ENCODE measurements at regions not wholly inside any gene's neighbourhood (a gene's known extent, or its start where the extent isn't known, plus 50 kb on each side); places are given as distances from the start of the nearest gene placed in this dataset.
"Not testable (repeated sequence)": the region's sequence is repeated elsewhere in the genome, so short reads cannot be mapped to it uniquely, and the experiment has no call there.

DNA sequence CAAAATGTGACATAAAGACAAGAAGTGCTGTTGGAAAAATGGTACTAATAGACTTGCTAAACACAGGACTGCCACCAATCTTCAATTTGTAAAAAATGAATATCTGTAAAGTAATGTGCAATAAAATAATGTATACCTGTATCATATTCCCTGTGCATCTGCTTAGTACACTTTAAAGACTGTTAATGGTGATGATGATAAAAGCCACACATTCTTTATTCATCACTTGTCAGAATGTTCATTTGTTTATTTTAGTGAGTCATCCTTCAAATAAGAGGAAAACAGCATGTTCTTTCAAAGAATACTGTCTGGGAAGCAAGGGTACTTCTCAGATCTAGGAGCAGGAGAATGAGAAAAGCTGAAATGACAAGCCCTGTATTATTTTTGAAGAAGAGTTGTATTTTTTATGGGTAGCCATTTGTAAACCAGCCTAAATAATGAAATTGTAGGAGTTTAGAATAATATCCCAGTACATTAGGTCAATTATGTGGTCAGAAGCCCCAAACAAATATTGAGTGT, 78.3 kb upstream of the PSMA6 start:
- Mint-ChIP-seq H3K4me1 (ENCODE audit: low read depth in 2 of 2) (peaks cover 0 to 6% of the 10 kb centered on the region in 2 donors), H3K27me3 (no peaks in the 10 kb centered on the region), H3K27ac (peak overlapping the region in 1 of 2 donors; percentile 77), H3K4me3 (no peak overlapping the region), H3K9me3 (no peaks in the 10 kb centered on the region), H3K36me3 (ENCODE audit: insufficient read depth) (peaks cover 9% of the 10 kb centered on the region)
- ATAC-seq (replicated peaks), result no peak
- no peak for DNase-seq

GRCh38 chr14:35214402-35214801, 77.8 kb upstream of the PSMA6 start:
- H3K4me3 Mint-ChIP-seq; H3K27me3 Mint-ChIP-seq; DNase-seq; H3K4me1 Mint-ChIP-seq (ENCODE audit: low read depth in 2 of 2); H3K9me3 Mint-ChIP-seq; ATAC-seq (replicated peaks); H3K36me3 Mint-ChIP-seq (ENCODE audit: insufficient read depth): not testable (repeated sequence)
- peak overlapping the region in 1 of 2 donors; percentile 77 for H3K27ac Mint-ChIP-seq

DNA sequence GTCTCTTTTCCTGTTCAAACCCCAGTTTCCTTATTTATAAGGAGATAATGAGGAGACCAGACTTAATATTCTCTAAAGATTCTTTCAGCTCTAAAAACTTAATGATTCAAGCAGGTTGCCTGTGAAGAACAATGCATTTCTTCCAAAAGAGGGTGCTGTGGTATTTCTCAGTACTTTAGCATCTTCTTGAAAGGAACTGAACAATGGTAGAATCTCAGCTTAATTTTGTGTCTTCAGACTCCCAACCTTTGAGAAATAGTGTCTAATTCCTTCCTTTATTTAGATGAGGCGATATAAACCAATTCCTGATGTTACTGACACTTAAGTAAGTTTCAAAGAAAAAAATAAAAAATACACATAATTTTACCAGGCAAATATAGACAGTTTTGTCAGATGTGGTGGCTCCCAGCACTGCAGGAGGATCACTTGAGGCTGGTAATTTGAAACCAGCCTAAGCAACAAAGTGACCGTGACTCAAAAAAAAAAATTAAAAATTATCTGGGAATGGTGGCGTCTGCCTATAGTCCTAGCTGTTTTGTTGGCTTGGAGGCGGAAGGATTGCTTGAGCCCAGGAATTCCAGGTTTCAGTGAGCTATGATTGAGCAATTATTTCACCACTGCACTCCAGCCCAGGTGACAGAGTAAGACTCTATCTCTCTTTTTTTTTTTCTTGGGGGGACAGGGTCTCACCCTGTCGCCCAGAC, 76.9 kb upstream of the PSMA6 start:
- Mint-ChIP-seq H3K27me3 (no peaks in the 10 kb centered on the region), H3K27ac (peak overlapping the region in 1 of 2 donors; percentile 31), H3K4me3 (no peak overlapping the region), H3K36me3 (ENCODE audit: insufficient read depth) (peaks cover 9% of the 10 kb centered on the region), H3K9me3 (no peaks in the 10 kb centered on the region), H3K4me1 (ENCODE audit: low read depth in 2 of 2) (peaks cover 0 to 7% of the 10 kb centered on the region in 2 donors)
- no peak for DNase-seq
- peak; percentile 41 for ATAC-seq (replicated peaks)

DNA sequence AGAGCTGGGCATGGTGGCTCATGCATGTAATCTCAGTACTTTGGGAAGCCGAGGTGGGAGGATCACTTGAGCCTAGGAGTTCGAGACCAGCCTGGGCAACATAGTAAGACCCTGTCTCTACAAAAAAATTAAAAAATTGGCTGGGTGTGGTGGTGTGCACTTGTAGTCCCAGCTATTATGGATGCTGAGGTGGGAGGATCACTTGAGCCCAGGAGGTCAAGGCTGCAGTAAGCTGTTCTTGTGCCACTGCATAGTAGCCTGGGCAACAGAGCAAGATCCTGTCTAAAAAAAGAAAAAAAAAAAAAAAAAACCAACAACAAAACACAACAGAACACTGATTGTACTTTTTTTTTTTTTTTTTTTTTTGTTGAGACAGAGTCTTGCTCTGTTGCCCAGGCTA, 74.0 kb upstream of the PSMA6 start:
- H3K4me1 Mint-ChIP-seq (ENCODE audit: low read depth in 2 of 2), result peaks cover 8 to 14% of the 10 kb centered on the region in 2 donors
- H3K27ac Mint-ChIP-seq; DNase-seq; H3K9me3 Mint-ChIP-seq; H3K27me3 Mint-ChIP-seq; H3K36me3 Mint-ChIP-seq (ENCODE audit: insufficient read depth); ATAC-seq (replicated peaks); H3K4me3 Mint-ChIP-seq: not testable (repeated sequence)

DNA sequence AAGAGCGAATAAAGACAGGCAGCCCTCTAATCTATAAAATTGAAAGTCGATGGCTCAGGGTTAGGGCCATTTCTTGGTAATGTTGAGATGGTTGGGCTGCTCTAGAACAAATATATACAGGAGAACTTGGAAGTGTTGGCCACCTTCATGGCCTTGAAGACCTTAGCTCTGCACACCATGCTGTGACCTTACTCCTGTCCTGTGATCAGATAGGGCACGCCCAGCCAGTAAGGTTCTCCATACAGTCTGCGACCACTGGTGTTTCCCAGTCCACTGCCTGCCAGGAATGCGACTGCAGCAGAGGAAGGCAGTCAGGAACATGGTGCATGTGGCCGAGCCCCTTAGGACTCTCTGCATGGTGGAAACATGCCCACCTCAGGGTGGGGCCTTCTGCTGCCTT, 73.2 kb upstream of the PSMA6 start:
- peaks cover 8 to 14% of the 10 kb centered on the region in 2 donors for H3K4me1 Mint-ChIP-seq (ENCODE audit: low read depth in 2 of 2)
- no peaks in the 10 kb centered on the region for H3K9me3 Mint-ChIP-seq
- no peak overlapping the region for H3K27ac Mint-ChIP-seq
- no peaks in the 10 kb centered on the region for H3K27me3 Mint-ChIP-seq
- peaks cover 9% of the 10 kb centered on the region for H3K36me3 Mint-ChIP-seq (ENCODE audit: insufficient read depth)
- ATAC-seq (replicated peaks), result no peak
- H3K4me3 Mint-ChIP-seq, result no peak overlapping the region
- no peak for DNase-seq

DNA sequence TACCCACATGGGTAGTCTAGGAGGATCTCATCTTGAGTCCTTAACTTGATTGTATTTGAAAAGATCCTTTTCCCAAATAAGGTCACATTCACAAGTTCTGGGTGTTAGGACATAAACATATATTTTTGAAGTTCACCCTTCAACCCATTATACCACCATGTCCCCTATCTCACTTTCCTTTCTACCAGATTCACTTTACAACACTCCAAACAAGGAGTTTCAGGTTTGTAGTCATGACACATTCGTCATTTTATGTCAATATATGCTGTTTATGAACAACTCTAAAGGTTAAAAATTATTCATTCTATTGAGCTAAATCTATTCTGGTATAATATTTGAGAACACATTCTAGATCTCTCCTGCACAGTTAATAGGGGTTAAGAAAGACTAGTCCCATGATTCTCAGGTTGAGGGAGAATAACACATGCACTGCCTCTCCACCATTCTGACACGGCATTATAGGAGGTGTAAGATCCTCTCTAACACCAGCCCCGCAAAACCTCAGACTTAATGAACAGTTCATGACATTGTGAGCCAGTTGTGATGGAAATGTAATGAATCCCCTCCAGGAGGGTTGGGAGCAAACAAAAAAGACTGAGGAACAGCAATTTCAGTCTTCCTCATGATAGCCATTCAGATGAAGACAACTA, 72.0 kb upstream of the PSMA6 start:
- peak overlapping the region; percentile 3 to 88 for H3K27ac Mint-ChIP-seq
- DNase-seq (no peak), ATAC-seq (replicated peaks) (no peak)
- no peaks in the 10 kb centered on the region for H3K27me3 Mint-ChIP-seq
- no peaks in the 10 kb centered on the region for H3K9me3 Mint-ChIP-seq
- peaks cover 8 to 14% of the 10 kb centered on the region in 2 donors for H3K4me1 Mint-ChIP-seq (ENCODE audit: low read depth in 2 of 2)
- H3K4me3 Mint-ChIP-seq, result no peak overlapping the region
- H3K36me3 Mint-ChIP-seq (ENCODE audit: insufficient read depth), result peaks cover 9% of the 10 kb centered on the region

- Mint-ChIP-seq H3K27me3 (no peaks in the 10 kb centered on the region), H3K27ac (peak overlapping the region; percentile 3 to 88)
These were observed 71.3 kb upstream of the PSMA6 start for GRCh38 chr14:35220920-35221319.

GRCh38 chr14:35221462-35221861, 70.7 kb upstream of the PSMA6 start:
- Mint-ChIP-seq H3K9me3 (no peaks in the 10 kb centered on the region), H3K27ac (peak overlapping the region in 1 of 2 donors; percentile 79), H3K36me3 (ENCODE audit: insufficient read depth) (peaks cover 7% of the 10 kb centered on the region), H3K4me3 (no peak overlapping the region), H3K27me3 (no peaks in the 10 kb centered on the region), H3K4me1 (ENCODE audit: low read depth in 2 of 2) (peaks cover 8 to 14% of the 10 kb centered on the region in 2 donors)
- ATAC-seq (replicated peaks) (no peak), DNase-seq (no peak)

More at GRCh38 chr14:35220920-35221319, 71.3 kb upstream of the PSMA6 start:
- ATAC-seq (replicated peaks), result no peak
- H3K4me3 Mint-ChIP-seq, result no peak overlapping the region
- DNase-seq, result no peak
- H3K4me1 Mint-ChIP-seq (ENCODE audit: low read depth in 2 of 2), result peaks cover 8 to 14% of the 10 kb centered on the region in 2 donors
- no peaks in the 10 kb centered on the region for H3K9me3 Mint-ChIP-seq
- H3K36me3 Mint-ChIP-seq (ENCODE audit: insufficient read depth), result peaks cover 9% of the 10 kb centered on the region

GRCh38 chr14:35222324-35222723, 69.9 kb upstream of the PSMA6 start:
- no peaks in the 10 kb centered on the region for H3K27me3 Mint-ChIP-seq
- H3K36me3 Mint-ChIP-seq (ENCODE audit: insufficient read depth), result peaks cover 4% of the 10 kb centered on the region
- no peaks in the 10 kb centered on the region for H3K9me3 Mint-ChIP-seq
- no peak for DNase-seq
- H3K4me3 Mint-ChIP-seq, result no peak overlapping the region
- peak overlapping the region; percentile 15 to 79 for H3K27ac Mint-ChIP-seq
- H3K4me1 Mint-ChIP-seq (ENCODE audit: low read depth in 2 of 2), result peaks cover 8 to 14% of the 10 kb centered on the region in 2 donors
- ATAC-seq (replicated peaks), result no peak

- ATAC-seq (replicated peaks) (peak; percentile 87), DNase-seq (no peak)
- Mint-ChIP-seq H3K4me3 (peak overlapping the region; percentile 3 to 41), H3K27me3 (no peaks in the 10 kb centered on the region), H3K36me3 (ENCODE audit: insufficient read depth) (no peaks in the 10 kb centered on the region), H3K27ac (peak overlapping the region; percentile 15 to 79), H3K4me1 (ENCODE audit: low read depth in 2 of 2) (peaks cover 8 to 14% of the 10 kb centered on the region in 2 donors), H3K9me3 (no peaks in the 10 kb centered on the region)
These were observed 69.2 kb upstream of the PSMA6 start for GRCh38 chr14:35222872-35223466.

DNA sequence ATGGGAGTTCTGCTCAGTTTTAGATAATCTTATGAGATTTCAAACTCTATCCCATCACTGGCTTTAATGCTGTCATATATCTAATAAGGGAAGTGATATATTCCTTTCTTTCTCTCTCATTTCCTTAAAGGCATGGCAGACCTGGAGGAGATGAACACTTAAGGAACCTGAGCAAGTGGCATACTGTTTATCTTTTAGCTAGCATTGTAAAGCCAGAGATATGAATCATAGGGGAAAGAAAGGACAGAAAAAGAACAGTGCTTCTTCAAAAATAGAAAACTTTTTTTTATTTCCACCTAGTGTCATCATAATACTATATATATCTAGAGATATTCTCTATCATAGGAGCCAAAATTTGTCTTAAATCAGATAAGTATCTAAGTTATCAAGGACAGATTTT, 68.3 kb upstream of the PSMA6 start:
- H3K4me1 Mint-ChIP-seq (ENCODE audit: low read depth in 2 of 2), result peaks cover 8 to 14% of the 10 kb centered on the region in 2 donors
- no peaks in the 10 kb centered on the region for H3K27me3 Mint-ChIP-seq
- no peaks in the 10 kb centered on the region for H3K36me3 Mint-ChIP-seq (ENCODE audit: insufficient read depth)
- ATAC-seq (replicated peaks) (no peak), DNase-seq (no peak)
- H3K9me3 Mint-ChIP-seq, result no peaks in the 10 kb centered on the region
- H3K27ac Mint-ChIP-seq, result no peak overlapping the region
- H3K4me3 Mint-ChIP-seq, result no peak overlapping the region

DNA sequence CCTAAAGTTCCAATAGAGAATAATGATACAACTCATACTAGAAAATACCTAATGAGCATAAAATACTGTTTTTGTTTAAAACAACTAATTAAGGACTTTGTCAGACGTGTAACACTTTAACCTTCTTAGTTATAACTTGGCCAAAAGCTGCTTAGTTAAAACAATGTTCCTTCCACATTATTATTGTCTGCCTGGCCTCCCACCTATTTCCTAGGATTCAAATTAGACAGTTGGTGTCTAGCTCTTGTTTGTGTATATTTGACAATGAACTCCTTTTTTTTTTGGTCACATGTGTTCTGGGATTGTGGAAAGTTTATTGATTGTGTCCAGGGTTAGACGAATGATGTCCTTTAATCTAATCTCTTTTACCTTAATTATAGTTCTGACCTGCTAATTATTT, 67.6 kb upstream of the PSMA6 start:
- no peak overlapping the region for H3K4me3 Mint-ChIP-seq
- no peaks in the 10 kb centered on the region for H3K27me3 Mint-ChIP-seq
- H3K36me3 Mint-ChIP-seq (ENCODE audit: insufficient read depth), result no peaks in the 10 kb centered on the region
- H3K27ac Mint-ChIP-seq, result no peak overlapping the region
- DNase-seq, result no peak
- H3K9me3 Mint-ChIP-seq, result no peaks in the 10 kb centered on the region
- H3K4me1 Mint-ChIP-seq (ENCODE audit: low read depth in 2 of 2), result peaks cover 12 to 18% of the 10 kb centered on the region in 2 donors
- no peak for ATAC-seq (replicated peaks)

DNA sequence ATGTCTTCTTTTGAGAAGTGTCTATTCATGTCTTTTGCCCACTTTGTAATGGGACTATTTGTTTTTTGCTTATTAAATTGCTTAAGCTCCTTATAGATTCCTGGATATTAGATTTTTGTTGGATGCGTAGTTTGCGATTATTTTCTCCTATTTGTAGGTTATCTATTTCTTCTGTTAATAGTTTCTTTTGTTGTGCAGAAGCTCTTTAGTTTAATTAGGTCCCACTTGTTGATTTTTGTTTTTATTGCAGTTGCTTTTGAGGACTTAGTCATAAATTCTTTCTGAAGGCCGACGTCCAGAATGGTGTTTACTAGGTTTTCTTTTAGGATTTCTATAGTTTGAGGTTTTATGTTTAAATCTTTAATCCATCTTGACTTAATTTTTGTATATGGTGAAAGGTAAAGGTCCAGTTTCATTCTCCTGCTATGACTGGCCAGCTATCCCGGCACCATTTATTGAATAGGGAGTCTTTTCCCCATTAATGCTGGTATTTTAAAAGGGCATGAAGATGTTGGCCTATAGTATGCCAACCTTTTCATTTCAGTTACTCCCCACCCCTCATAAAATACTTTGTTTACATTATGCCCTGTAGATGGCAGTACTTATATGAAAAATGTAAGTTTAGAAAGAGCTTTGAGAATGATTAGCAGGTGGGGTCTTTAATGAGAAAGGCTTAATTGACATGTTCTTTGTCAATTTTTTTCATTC, 62.9 kb upstream of the PSMA6 start:
- H3K4me3 Mint-ChIP-seq, result no peak overlapping the region
- no peaks in the 10 kb centered on the region for H3K9me3 Mint-ChIP-seq
- H3K4me1 Mint-ChIP-seq (ENCODE audit: low read depth in 2 of 2), result peaks cover 13% of the 10 kb centered on the region in 2 donors
- peak; percentile 45 for ATAC-seq (replicated peaks)
- no peaks in the 10 kb centered on the region for H3K36me3 Mint-ChIP-seq (ENCODE audit: insufficient read depth)
- no peak overlapping the region for H3K27ac Mint-ChIP-seq
- no peaks in the 10 kb centered on the region for H3K27me3 Mint-ChIP-seq
- DNase-seq, result no peak
